ENCODE measurements at regions not wholly inside any gene's neighbourhood (a gene's known extent, or its start where the extent isn't known, plus 50 kb on each side); places are given as distances from the start of the nearest gene placed in this dataset.

DNA sequence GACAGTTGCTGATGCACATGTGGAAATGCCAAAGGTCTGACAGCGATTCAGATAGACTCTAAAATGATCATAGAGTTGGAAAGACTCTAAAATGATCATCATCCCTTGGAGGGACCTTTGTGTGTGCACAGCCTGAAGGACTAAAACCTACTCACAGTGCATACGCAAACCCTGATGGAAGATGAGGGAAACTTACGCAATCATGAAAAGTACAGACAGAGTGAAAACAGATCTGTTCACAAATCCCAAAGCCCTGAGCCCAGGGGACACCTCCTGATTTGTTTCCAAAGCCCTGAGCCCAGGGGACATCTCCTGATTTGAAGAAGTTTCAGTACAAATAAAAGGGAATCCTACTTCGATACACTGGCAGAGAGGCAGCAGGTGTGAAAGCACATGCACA is 79.3 kb upstream of the PROX1 start:
- H3K27ac Mint-ChIP-seq (ENCODE audit: unreplicated experiment): no peak overlapping the region
- H3K4me1 Mint-ChIP-seq (ENCODE audit: low read depth): no peaks in the 10 kb centered on the region
- no peak overlapping the region for H3K4me3 Mint-ChIP-seq (ENCODE audit: unreplicated experiment)
- peaks cover 8% of the 10 kb centered on the region for H3K27me3 Mint-ChIP-seq (ENCODE audit: low read depth)
- TF ChIP-seq, protein P1, sequence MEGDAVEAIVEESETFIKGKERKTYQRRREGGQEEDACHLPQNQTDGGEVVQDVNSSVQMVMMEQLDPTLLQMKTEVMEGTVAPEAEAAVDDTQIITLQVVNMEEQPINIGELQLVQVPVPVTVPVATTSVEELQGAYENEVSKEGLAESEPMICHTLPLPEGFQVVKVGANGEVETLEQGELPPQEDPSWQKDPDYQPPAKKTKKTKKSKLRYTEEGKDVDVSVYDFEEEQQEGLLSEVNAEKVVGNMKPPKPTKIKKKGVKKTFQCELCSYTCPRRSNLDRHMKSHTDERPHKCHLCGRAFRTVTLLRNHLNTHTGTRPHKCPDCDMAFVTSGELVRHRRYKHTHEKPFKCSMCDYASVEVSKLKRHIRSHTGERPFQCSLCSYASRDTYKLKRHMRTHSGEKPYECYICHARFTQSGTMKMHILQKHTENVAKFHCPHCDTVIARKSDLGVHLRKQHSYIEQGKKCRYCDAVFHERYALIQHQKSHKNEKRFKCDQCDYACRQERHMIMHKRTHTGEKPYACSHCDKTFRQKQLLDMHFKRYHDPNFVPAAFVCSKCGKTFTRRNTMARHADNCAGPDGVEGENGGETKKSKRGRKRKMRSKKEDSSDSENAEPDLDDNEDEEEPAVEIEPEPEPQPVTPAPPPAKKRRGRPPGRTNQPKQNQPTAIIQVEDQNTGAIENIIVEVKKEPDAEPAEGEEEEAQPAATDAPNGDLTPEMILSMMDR (IDR thresholded peaks at IDR 0.05): no peak
- H3K36me3 Mint-ChIP-seq (ENCODE audit: low read depth): no peaks in the 10 kb centered on the region
- H3K9me3 Mint-ChIP-seq (ENCODE audit: low read depth): no peaks in the 10 kb centered on the region
- DNase-seq (ENCODE audit: low spot score): no peak

DNA sequence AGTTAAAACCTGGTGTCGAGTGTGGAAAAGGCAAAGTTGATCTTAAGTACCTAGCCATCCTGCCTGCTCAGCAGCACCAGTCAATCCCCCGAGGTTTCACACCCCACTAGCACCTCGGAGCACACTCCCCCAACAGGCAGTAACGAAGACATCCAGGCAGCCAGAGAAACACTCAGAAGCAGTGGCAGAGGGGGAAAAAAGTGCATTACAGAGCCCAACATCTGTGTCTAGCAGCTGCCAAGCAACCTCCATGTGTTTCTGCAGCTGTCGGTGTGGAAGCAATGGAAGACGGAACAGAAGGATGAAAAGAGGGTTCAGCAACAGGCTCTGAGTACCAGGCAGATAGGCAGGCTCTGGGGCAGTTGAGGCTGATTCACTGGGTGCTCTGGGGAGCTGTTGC is 73.4 kb upstream of the PROX1 start:
- H3K36me3 Mint-ChIP-seq (ENCODE audit: low read depth): no peaks in the 10 kb centered on the region
- H3K27ac Mint-ChIP-seq (ENCODE audit: unreplicated experiment): no peak overlapping the region
- TF ChIP-seq, protein P1 (IDR thresholded peaks at IDR 0.05): no peak
- no peaks in the 10 kb centered on the region for H3K4me1 Mint-ChIP-seq (ENCODE audit: low read depth)
- no peak overlapping the region for H3K4me3 Mint-ChIP-seq (ENCODE audit: unreplicated experiment)
- H3K9me3 Mint-ChIP-seq (ENCODE audit: low read depth): no peaks in the 10 kb centered on the region
- H3K27me3 Mint-ChIP-seq (ENCODE audit: low read depth): peaks cover 10% of the 10 kb centered on the region
- DNase-seq (ENCODE audit: low spot score): no peak

DNA sequence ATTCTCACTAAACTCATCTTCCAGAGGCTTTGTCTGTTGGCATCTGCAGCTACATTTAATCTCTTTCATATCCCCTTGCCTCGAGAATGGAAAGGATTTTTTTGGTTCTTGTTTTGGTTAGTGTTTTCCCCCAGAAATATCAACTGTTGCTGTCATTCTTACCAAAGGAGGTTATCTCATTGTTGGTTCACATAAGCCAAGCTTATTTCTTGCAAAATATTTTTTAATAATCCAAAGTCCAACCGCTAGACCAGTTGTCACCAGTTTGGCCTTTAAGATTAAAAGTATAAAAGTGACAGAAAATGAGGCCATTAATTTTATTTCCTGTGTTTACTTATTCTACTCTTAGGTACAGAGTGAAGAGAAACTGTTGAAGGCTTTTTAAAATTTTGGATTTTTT is 66.5 kb upstream of the PROX1 start:
- TF ChIP-seq, protein P1 (IDR thresholded peaks at IDR 0.05): no peak
- Mint-ChIP-seq H3K4me3 (ENCODE audit: unreplicated experiment) (no peak overlapping the region), H3K36me3 (ENCODE audit: low read depth) (no peaks in the 10 kb centered on the region), H3K27ac (ENCODE audit: unreplicated experiment) (no peak overlapping the region), H3K27me3 (ENCODE audit: low read depth) (no peaks in the 10 kb centered on the region), H3K4me1 (ENCODE audit: low read depth) (no peaks in the 10 kb centered on the region), H3K9me3 (ENCODE audit: low read depth) (peaks cover 2% of the 10 kb centered on the region)
- no peak for DNase-seq (ENCODE audit: low spot score)

DNA sequence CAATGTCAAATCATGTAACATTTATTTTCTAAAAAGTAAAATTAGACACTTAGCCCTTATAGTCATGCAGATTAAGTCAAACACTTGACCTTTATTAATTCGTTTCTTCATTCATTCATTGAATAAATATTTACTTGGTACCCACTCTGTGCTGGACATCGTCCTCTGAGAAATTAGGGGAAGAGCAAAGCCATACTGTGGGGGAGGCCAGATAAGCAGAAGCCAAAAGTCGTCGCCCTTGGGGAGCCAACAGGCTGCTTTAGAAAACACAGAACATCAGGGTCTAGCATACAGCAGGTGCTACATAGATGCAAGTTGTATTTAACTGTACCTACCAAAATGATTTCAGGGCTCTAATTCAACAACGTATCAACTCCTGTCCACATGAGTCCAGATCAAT is 66.1 kb upstream of the PROX1 start:
- no peaks in the 10 kb centered on the region for H3K4me1 Mint-ChIP-seq (ENCODE audit: low read depth)
- H3K9me3 Mint-ChIP-seq (ENCODE audit: low read depth): peaks cover 2% of the 10 kb centered on the region
- DNase-seq (ENCODE audit: low spot score): no peak
- no peaks in the 10 kb centered on the region for H3K36me3 Mint-ChIP-seq (ENCODE audit: low read depth)
- H3K27ac Mint-ChIP-seq (ENCODE audit: unreplicated experiment): no peak overlapping the region
- H3K27me3 Mint-ChIP-seq (ENCODE audit: low read depth): no peaks in the 10 kb centered on the region
- TF ChIP-seq, protein P1 (IDR thresholded peaks at IDR 0.05): no peak
- H3K4me3 Mint-ChIP-seq (ENCODE audit: unreplicated experiment): no peak overlapping the region

DNA sequence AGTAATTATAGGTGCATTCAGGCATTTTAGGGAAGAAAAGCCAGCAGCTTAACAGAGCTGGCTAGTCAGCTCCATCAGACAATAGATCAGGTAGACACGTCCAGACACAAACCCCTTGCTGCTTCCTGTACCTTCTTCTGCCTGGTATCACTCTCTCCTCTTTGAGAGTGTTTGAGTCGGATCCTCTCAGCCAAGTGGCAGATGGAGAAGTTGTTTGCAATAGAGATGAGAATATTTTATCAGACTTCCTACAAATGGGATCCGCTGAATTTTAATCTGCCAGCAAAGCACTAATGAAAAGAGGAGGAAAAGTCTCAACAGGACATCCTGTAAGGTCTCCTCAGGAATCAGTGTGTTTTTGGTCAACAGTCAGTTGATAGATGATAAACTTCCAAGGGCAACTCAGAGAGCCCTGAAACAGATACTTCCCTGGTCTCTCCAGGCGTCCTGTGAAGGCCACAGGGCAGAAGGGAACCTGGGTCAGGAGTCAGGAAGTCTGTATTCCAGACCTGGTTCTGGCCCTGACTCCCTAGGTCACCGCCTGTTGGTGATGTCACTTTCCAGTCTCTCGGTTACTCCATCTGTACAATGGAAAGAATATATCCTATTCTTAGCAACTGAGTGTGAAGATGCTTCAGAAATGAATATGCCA is 62.1 kb upstream of the PROX1 start:
- DNase-seq (ENCODE audit: low spot score): no peak
- H3K27me3 Mint-ChIP-seq (ENCODE audit: low read depth): peaks cover 5% of the 10 kb centered on the region
- TF ChIP-seq, protein P1 (IDR thresholded peaks at IDR 0.05): no peak
- H3K36me3 Mint-ChIP-seq (ENCODE audit: low read depth): no peaks in the 10 kb centered on the region
- peaks cover 2% of the 10 kb centered on the region for H3K9me3 Mint-ChIP-seq (ENCODE audit: low read depth)
- H3K4me3 Mint-ChIP-seq (ENCODE audit: unreplicated experiment): no peak overlapping the region
- H3K4me1 Mint-ChIP-seq (ENCODE audit: low read depth): no peaks in the 10 kb centered on the region
- H3K27ac Mint-ChIP-seq (ENCODE audit: unreplicated experiment): no peak overlapping the region
